Cardiac muscle cell (in vitro differentiated cells and primary cell): ENCODE measurements at regions not wholly inside any gene's neighbourhood (a gene's known extent, or its start where the extent isn't known, plus 50 kb on each side); places are given as distances from the start of the nearest gene placed in this dataset.
A peak's percentile ranks its signal among the peaks of the same experiment; 100 is the strongest.

Experiments used
- DNase-seq, 2 donors: peaks; one replicate each; pipeline versions ENCODE4 v3.0.0 to v3.0.0-alpha.2; 2010 to 2017; ENCODE audit warnings: low read depth in 1 of 2, low spot score in 1 of 2
- H3K27ac ChIP-seq: fragments of 200-600 bp; sonication (generic); 2 replicates; pipeline ENCODE4 v1.5.1; 2016
- H3K27me3 ChIP-seq: fragments of 200-600 bp; sonication (generic); 2 replicates; pipeline ENCODE4 v1.6.0; 2016; ENCODE audit warnings: control low read depth
- H3K36me3 ChIP-seq: fragments of 200-600 bp; sonication (generic); 2 replicates; pipeline ENCODE4 v1.5.1; 2016; ENCODE audit warnings: control low read depth
- H3K4me1 ChIP-seq: fragments of 200-600 bp; sonication (generic); 2 replicates; pipeline ENCODE4 v1.8.1; 2017; ENCODE audit warnings: low read depth, mild to moderate bottlenecking, mixed run types
- H3K4me3 ChIP-seq: fragments of 200-600 bp; sonication (generic); 2 replicates; pipeline ENCODE4 v1.5.1; 2016; ENCODE audit warnings: mild to moderate bottlenecking
- H3K9me3 ChIP-seq: fragments of 200-600 bp; sonication (generic); 2 replicates; pipeline ENCODE4 v1.5.1; 2017; ENCODE audit warnings: low read depth, mild to moderate bottlenecking, control low read depth
- TF ChIP-seq, protein P1 (sequence below): IDR thresholded peaks from 2 replicates; pipeline ENCODE4 v1.5.1; 2012; ENCODE audit warnings: low read depth, mild to moderate bottlenecking, low read length

DNA sequence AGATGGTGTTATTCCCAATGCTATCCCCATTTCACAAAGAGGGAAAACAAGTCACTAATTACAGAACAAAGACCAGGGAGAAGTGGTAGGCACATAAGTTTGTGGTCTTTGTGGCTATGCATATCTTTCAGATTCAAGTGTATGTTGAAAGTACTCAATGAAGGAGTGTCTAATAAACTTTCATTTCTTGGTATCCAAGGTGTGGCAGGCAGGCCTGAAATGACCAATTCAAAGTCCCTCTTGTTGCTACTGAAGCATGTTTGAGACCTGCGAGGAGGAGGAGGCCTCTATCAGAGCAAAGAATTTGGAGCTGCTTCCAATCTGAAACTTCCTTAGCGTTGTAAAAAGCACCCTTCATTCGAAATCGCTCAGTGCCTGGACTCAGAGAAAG is 60.9 kb upstream of the KLF7 start:
- Histone ChIP-seq H3K4me3 (no peak overlapping the region), H3K9me3 (no peaks in the 10 kb centered on the region)

DNA sequence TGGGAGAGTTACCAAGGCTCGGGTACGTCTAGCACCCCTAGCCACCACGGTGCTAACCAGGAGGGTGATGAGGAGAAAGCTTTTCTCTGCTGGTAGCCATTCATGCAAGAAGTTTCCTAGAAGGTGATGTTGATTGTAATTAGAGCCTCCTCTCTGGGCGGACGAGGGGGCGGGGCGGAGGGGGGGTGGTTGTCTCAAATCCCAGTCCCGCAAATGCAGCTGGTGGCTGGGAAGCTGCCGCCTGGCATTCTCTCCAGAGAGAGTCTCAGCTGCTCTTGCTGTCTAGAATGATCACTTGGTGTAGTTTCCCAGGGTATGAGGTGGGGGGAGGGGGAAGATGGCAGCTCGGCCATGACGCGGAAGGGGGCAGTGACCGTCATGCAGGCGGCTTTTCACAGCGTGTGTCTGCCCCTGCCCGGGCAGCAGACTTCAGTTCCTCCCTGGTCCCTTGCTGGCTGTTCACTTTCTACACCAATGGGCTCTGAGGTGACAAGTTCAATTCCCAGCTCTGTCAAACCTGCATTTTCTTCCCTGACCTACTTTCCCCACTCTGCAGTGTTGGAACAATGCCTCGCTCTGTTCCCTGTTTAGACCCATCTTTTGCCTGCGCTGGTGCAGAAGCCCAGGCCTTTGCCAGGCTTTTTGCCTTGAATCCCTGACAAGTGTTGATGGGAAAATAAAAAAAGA is 61.5 kb upstream of the KLF7 start:
- Histone ChIP-seq H3K27ac (peak overlapping the region; percentile 1), H3K4me3 (no peak overlapping the region), H3K27me3 (no peaks in the 10 kb centered on the region), H3K9me3 (no peaks in the 10 kb centered on the region), H3K36me3 (no peaks in the 10 kb centered on the region), H3K4me1 (no peaks in the 10 kb centered on the region)
- peak; percentile 58 to 73 for DNase-seq
- TF ChIP-seq, protein P1, sequence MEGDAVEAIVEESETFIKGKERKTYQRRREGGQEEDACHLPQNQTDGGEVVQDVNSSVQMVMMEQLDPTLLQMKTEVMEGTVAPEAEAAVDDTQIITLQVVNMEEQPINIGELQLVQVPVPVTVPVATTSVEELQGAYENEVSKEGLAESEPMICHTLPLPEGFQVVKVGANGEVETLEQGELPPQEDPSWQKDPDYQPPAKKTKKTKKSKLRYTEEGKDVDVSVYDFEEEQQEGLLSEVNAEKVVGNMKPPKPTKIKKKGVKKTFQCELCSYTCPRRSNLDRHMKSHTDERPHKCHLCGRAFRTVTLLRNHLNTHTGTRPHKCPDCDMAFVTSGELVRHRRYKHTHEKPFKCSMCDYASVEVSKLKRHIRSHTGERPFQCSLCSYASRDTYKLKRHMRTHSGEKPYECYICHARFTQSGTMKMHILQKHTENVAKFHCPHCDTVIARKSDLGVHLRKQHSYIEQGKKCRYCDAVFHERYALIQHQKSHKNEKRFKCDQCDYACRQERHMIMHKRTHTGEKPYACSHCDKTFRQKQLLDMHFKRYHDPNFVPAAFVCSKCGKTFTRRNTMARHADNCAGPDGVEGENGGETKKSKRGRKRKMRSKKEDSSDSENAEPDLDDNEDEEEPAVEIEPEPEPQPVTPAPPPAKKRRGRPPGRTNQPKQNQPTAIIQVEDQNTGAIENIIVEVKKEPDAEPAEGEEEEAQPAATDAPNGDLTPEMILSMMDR: no peak

More for the DNA sequence above, 60.9 kb upstream of the KLF7 start:
- TF ChIP-seq, protein P1: no peak
- peak overlapping the region; percentile 1 for H3K27ac ChIP-seq
- no peak for DNase-seq
- H3K4me1 ChIP-seq: no peaks in the 10 kb centered on the region
- H3K36me3 ChIP-seq: no peaks in the 10 kb centered on the region
- no peaks in the 10 kb centered on the region for H3K27me3 ChIP-seq

DNA sequence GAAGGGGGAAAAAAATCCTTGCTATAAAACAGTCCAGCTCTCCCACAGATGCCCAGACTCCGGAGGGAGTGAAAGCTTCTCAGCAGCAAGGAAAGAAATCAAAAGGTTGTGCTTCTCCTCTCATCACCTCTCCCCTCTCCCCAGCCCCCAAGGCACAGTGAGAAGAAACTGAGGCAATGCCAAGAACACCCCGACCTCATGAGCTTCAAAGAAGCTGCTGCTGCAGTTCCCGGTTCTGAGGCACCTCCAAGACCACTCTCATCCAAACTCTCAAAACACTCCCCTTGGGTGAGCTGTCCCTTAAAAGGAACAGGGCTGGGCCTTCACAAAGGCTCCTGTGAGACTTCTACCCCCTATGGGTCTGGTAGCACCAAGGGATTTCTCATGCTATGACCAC is 62.0 kb upstream of the KLF7 start:
- TF ChIP-seq, protein P1: no peak
- no peaks in the 10 kb centered on the region for H3K4me1 ChIP-seq
- no peak for DNase-seq
- H3K9me3 ChIP-seq: no peaks in the 10 kb centered on the region
- H3K4me3 ChIP-seq: no peak overlapping the region
- H3K27ac ChIP-seq: no peak overlapping the region
- no peaks in the 10 kb centered on the region for H3K27me3 ChIP-seq
- H3K36me3 ChIP-seq: no peaks in the 10 kb centered on the region

DNA sequence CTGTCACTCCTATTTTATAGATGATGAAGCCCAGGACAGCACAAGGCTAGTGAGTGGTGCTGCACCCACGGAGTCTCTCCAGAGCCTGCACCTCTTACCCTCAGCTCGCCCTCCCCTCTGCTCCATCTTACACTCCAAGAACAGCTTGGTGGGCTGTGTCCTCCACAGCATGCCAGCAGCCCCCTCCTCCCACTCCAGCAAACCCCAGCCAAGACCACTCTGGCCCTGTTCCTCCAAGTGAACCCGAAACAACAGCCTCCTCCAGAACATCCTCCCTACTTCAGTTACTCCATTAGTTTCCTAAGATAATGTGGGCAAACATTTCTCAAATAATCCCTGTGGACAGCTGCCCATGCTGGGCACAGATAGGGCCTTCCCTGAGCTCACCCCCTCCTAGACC is 62.7 kb upstream of the KLF7 start:
- Histone ChIP-seq H3K4me3 (no peak overlapping the region), H3K27ac (no peak overlapping the region), H3K36me3 (no peaks in the 10 kb centered on the region), H3K27me3 (no peaks in the 10 kb centered on the region), H3K4me1 (no peaks in the 10 kb centered on the region), H3K9me3 (no peaks in the 10 kb centered on the region)
- no peak for DNase-seq
- TF ChIP-seq, protein P1: no peak

DNA sequence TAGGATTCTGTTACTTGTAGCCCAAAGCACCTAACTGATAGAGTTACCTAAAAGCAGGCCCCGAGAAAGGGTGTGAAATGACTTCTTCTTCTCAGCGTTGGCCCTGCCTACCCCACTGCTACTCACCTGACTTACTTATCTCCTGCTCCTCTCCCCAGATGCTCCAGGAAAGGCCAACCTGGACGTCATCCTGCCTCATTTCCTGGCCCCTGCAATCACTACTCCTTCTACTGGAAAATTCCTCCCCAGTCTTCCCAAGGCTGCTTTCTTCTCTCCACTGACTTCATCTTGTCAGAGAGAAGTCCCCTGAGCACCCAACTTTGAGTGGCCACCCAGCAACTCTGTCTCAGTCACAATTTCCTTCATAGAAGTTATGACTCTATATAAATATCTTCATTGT is 63.4 kb upstream of the KLF7 start:
- Histone ChIP-seq H3K4me1 (no peaks in the 10 kb centered on the region), H3K27me3 (no peaks in the 10 kb centered on the region), H3K27ac (no peak overlapping the region), H3K36me3 (no peaks in the 10 kb centered on the region), H3K4me3 (no peak overlapping the region), H3K9me3 (no peaks in the 10 kb centered on the region)
- TF ChIP-seq, protein P1: no peak
- DNase-seq: no peak
